Astrocyte of the cerebellum (primary cell): ENCODE measurements at regions not wholly inside any gene's neighbourhood (a gene's known extent, or its start where the extent isn't known, plus 50 kb on each side); places are given as distances from the start of the nearest gene placed in this dataset.

Experiments used
- DNase-seq: peaks from one replicate; pipeline ENCODE4 v3.0.0-alpha.2; 2011; ENCODE audit warnings: low read depth
- H3K4me3 ChIP-seq: 2 replicates; pipeline ENCODE4 v1.5.1; 2011; ENCODE audit warnings: mild to moderate bottlenecking, low read depth, low read length, moderate library complexity
- in situ Hi-C: cut with HindIII; loops from 2 replicates; pipeline ENCODE4 v1.10.0; 2017; ENCODE audit warnings: low sequenced_read_pairs
- TF ChIP-seq, protein P1 (sequence below): IDR thresholded peaks from 2 replicates; pipeline ENCODE4 v1.5.1; 2012; ENCODE audit warnings: low read length, low read depth, moderate library complexity, mild to moderate bottlenecking; ENCODE audit errors: missing control alignments

DNA sequence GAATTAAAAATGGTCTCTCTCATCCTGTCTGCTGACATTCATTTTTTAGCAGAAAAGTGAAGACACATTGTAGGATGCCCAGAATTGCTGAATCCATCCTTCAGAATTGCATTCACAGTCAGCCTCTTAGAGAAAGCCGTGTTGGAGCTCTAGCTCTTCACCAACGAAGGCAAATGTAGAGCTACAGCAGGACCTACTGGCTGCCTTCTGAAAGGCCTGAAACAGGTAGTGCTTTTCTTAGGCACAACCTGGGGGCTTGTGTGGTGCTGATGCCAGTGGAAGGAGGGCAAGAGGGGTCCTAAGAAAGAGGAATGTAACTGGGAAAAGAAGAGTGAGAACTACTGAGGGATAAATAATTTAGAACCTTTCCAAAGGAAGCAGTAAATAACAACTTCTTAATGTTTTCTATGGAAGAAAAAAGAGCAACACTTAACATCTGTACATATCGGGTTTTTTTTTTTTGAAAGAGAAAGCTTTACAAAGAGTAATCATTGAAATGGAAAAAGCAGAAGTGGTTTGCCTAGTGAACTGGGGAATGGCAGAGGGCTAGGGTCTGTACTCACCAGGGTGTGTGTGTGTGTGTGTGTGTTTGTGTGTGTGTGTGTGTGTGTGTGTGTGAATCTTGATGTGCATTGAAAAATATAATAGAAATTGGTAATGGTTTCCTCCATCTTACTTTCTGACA lies 297.8 kb downstream of the SATB1 start:
- TF ChIP-seq, protein P1, sequence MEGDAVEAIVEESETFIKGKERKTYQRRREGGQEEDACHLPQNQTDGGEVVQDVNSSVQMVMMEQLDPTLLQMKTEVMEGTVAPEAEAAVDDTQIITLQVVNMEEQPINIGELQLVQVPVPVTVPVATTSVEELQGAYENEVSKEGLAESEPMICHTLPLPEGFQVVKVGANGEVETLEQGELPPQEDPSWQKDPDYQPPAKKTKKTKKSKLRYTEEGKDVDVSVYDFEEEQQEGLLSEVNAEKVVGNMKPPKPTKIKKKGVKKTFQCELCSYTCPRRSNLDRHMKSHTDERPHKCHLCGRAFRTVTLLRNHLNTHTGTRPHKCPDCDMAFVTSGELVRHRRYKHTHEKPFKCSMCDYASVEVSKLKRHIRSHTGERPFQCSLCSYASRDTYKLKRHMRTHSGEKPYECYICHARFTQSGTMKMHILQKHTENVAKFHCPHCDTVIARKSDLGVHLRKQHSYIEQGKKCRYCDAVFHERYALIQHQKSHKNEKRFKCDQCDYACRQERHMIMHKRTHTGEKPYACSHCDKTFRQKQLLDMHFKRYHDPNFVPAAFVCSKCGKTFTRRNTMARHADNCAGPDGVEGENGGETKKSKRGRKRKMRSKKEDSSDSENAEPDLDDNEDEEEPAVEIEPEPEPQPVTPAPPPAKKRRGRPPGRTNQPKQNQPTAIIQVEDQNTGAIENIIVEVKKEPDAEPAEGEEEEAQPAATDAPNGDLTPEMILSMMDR: no peak
- H3K4me3 ChIP-seq: no peak overlapping the region
- in situ Hi-C loops: no loop called here
- no peak for DNase-seq

DNA sequence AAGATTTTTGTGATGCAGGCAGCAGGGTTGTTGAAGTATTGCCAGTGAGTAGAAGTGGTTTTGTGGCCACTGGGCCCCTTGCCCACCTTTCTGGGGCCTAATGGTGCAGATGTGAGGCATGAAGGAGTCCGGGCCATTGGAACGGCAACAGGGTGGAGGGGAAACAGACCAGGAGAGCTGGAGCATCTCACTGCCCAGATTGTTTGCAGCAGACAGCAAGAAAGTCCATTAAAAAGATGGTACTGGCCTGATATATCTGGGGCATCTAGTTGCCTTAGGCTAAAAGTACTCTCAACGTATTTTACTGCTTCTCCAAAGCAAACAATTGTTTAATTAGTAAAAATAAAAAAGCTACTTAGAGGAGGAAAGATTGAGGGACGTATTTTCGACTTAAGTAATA lies 298.4 kb downstream of the SATB1 start:
- TF ChIP-seq, protein P1: no peak
- in situ Hi-C loops: no loop called here
- H3K4me3 ChIP-seq: no peak overlapping the region
- no peak for DNase-seq

DNA sequence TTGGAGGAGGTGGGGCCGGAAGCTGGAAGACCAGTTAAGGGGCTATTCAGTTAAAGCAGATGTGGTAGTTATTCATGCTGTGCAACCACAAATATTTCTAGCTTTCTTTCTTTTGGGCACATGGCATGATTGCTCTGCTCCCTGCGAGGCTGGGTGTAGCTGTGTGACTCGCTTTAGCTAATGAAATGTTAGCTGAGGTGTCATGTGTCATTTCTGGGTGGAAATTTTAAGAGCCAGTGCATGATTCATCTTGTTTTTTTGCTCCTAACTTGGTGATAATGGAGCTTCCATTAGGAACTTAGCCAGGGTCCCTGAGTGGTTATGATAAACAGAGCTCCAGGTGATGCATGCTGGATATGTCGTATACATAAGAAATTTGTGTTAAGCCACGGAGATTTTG lies 300.6 kb downstream of the SATB1 start:
- TF ChIP-seq, protein P1: no peak
- H3K4me3 ChIP-seq: no peak overlapping the region
- in situ Hi-C loops: no loop called here
- DNase-seq: peak; percentile 68

DNA sequence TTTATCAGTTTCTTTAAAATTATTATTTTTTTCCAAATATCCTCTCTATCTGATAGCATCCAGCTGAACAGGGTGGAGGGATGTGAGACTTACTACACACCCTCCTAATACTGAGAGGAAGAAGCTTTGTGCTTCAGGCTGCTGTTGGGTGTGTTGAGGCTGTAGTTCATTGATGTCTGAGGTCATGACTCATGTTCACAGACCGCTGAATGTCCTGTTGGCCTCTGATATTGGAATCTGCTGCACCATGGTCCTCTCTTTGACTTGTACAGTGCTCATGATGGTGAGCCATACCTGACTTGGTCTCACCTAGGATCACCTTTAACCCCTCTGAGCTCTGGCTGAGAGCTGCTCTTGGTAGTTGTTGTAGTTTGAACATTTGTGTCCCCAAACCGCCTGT lies 302.9 kb downstream of the SATB1 start:
- in situ Hi-C loops: no loop called here
- DNase-seq: no peak
- TF ChIP-seq, protein P1: no peak
- no peak overlapping the region for H3K4me3 ChIP-seq

DNA sequence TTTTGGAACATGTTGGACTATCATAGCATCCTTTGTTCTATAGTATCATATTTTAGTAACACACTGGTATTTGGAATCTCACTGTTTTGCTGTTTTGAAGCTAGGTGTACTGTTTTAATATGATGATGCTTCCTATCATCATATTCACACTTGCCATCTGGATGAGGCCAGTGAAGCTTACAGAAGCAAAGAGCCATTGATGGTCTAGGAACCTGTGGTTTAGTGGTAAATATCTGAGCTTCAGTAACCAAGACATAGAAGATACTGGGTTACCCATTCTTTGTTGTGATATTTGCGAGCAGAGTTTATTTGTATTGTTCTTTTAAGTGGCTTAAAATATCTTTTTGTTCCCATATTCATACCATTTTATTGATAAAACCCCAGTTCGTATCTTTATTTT lies 304.1 kb downstream of the SATB1 start:
- in situ Hi-C loops: no loop called here
- no peak for DNase-seq
- H3K4me3 ChIP-seq: no peak overlapping the region
- TF ChIP-seq, protein P1: no peak

DNA sequence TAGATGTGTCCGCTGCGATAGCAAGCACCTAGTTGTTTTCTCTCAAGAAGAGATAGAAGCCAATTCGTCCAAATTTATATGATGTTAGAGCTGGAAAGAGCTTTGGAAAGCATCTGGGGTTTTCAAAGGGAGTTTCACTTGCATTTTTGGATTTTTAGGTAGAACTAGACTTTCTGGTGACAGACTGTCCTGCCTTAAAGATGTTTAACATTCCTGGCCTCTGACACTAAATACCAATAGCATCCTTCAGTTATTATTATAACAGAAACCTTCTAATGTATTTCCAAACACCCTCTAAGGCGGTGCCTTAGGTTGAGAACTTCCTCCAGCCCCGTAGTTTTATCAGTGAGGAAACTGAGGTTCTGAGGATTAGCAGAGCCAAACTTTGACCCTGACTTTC lies 305.3 kb downstream of the SATB1 start:
- DNase-seq: no peak
- H3K4me3 ChIP-seq: no peak overlapping the region
- TF ChIP-seq, protein P1: no peak
- in situ Hi-C loops: no loop called here
